ENCODE measurements at regions not wholly inside any gene's neighbourhood (a gene's known extent, or its start where the extent isn't known, plus 50 kb on each side); places are given as distances from the start of the nearest gene placed in this dataset.

GRCh38 chr9:13500034-13500433, 220.5 kb upstream of the MPDZ start:
- TF ChIP-seq FOXA1 (IDR thresholded peaks at IDR 0.05) (no peak), SUZ12 (IDR thresholded peaks at IDR 0.05) (no peak), FOXM1 (IDR thresholded peaks at IDR 0.05; ENCODE audit: borderline replicate concordance) (no peak), ELF4 (IDR thresholded peaks at IDR 0.05) (no peak), SP1 (IDR thresholded peaks at IDR 0.05) (no peak), ARNT (IDR thresholded peaks at IDR 0.05) (no peak), BHLHE40 (IDR thresholded peaks at IDR 0.05; ENCODE audit: borderline replicate concordance) (no peak), ZNF384 (IDR thresholded peaks at IDR 0.05) (no peak), TARDBP (IDR thresholded peaks at IDR 0.05) (no peak), NFRKB (IDR thresholded peaks at IDR 0.05) (no peak)

Measured in HEK293T (cell line).